Tibial artery (tissue), 4 donors: ENCODE measurements at regions not wholly inside any gene's neighbourhood (a gene's known extent, or its start where the extent isn't known, plus 50 kb on each side); places are given as distances from the start of the nearest gene placed in this dataset.

Source experiments
- DNase-seq, 2 donors: peaks; one replicate each; pipeline ENCODE4 v3.0.0-alpha.2; 2019
- H3K27ac ChIP-seq, 2 donors: fragments of 200-600 bp; sonication (generic) in 1 of 2; 1 replicate in 1 of 2; 2 replicates in 1 of 2; pipeline ENCODE4 v1.5.1; 2018 to 2019; ENCODE audit warnings: mild to moderate bottlenecking in 1 of 2
- H3K27me3 ChIP-seq, 2 donors: fragments of 200-600 bp; sonication (generic) in 1 of 2; one replicate each; pipeline versions ENCODE4 v1.5.1 to v1.6.0; 2016 to 2019
- H3K36me3 ChIP-seq, 3 donors: fragments of 200-600 bp; sonication (generic) in 2 of 3; one replicate each; pipeline ENCODE4 v1.5.1; 2016 to 2019; ENCODE audit warnings: mild to moderate bottlenecking in 2 of 3
- H3K4me1 ChIP-seq, 4 donors: fragments of 200-600 bp; sonication (generic) in 2 of 4; 1 replicate in 3 of 4; 2 replicates in 1 of 4; pipeline ENCODE4 v1.5.1; 2016 to 2019
- H3K4me3 ChIP-seq, 2 donors: fragments of 200-600 bp; sonication (generic) in 1 of 2; 1 replicate in 1 of 2; 2 replicates in 1 of 2; pipeline ENCODE4 v1.5.1; 2018 to 2019; ENCODE audit warnings: mild to moderate bottlenecking in 2 of 2
- H3K9me3 ChIP-seq, 3 donors: fragments of 200-600 bp; sonication (generic) in 1 of 3; one replicate each; pipeline ENCODE4 v1.5.1; 2016 to 2019
- intact Hi-C: fragments of 100-400 bp; cut with DNase I; formaldehyde crosslinking; loops from one replicate; pipeline ENCODE4 v1.15.0; 2023; ENCODE audit warnings: low total_unique reads
- TF ChIP-seq, protein P1 (sequence below), 2 experiments: fragments of 200-600 bp in 1 of 2; fragments of 450-650 bp in 1 of 2; IDR thresholded peaks; one replicate each; pipeline ENCODE4 v1.5.1; 2017 to 2019; ENCODE audit warnings: antibody characterized with exemption in 2 of 2, mild to moderate bottlenecking in 1 of 2, moderate library complexity in 1 of 2

DNA sequence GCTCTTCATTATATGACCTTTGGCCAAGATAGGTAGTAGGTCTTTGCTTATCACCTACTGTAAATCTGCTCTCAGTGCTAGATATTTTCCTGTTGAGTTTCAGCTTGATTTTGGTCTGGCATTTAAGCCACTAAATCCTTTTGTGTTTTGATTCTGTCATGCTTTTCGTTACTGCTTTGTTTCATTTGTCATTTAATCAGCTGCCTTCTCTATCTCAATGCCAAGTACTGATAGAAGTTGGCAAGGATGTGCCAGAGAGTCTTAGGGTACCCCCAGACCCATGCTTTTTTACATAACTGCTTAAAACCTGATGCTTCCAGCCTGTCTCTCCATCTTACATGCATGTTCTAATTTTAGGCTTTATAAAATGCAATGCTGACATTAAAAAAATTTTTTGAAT is 300.1 kb upstream of the SASH1 start:
- H3K36me3 ChIP-seq, result no peaks in the 10 kb centered on the region
- no peak overlapping the region for H3K27ac ChIP-seq
- no peaks in the 10 kb centered on the region for H3K27me3 ChIP-seq
- no peaks in the 10 kb centered on the region for H3K4me1 ChIP-seq
- peaks cover 0 to 6% (median 0%) of the 10 kb centered on the region in 3 donors for H3K9me3 ChIP-seq
- H3K4me3 ChIP-seq, result no peak overlapping the region
- DNase-seq, result no peak
- TF ChIP-seq, protein P1, sequence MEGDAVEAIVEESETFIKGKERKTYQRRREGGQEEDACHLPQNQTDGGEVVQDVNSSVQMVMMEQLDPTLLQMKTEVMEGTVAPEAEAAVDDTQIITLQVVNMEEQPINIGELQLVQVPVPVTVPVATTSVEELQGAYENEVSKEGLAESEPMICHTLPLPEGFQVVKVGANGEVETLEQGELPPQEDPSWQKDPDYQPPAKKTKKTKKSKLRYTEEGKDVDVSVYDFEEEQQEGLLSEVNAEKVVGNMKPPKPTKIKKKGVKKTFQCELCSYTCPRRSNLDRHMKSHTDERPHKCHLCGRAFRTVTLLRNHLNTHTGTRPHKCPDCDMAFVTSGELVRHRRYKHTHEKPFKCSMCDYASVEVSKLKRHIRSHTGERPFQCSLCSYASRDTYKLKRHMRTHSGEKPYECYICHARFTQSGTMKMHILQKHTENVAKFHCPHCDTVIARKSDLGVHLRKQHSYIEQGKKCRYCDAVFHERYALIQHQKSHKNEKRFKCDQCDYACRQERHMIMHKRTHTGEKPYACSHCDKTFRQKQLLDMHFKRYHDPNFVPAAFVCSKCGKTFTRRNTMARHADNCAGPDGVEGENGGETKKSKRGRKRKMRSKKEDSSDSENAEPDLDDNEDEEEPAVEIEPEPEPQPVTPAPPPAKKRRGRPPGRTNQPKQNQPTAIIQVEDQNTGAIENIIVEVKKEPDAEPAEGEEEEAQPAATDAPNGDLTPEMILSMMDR (IDR thresholded peaks at IDR 0.05), result no peak
- intact Hi-C loops, result no loop called here

DNA sequence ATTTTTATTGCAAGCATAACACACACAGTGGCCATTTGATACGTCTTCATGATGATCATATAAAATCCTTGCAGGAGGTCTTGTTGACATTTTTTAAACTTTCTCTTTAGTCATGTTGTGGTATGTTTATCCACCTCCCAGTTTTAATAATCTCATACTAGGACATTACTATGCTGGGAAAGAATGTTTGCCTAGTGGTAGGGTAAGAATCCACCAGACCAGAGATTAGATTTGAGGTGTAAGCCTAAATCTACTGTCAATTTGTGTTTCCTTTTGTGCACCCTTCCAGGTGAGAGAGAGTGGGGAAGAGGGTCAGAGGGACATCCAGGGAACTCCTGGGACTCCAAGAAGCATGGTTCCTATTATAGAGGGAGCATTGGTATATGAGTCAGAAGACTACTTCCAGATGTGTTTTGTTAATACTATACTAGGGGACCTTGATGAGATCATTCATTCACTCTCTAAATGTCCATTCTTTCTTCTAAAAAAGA is 298.3 kb upstream of the SASH1 start:
- no peak overlapping the region for H3K4me3 ChIP-seq
- intact Hi-C loops, result no loop called here
- TF ChIP-seq, protein P1 (IDR thresholded peaks at IDR 0.05), result no peak
- H3K36me3 ChIP-seq, result no peaks in the 10 kb centered on the region
- no peaks in the 10 kb centered on the region for H3K27me3 ChIP-seq
- no peaks in the 10 kb centered on the region for H3K4me1 ChIP-seq
- H3K9me3 ChIP-seq, result peaks cover 0 to 9% (median 0%) of the 10 kb centered on the region in 3 donors
- no peak overlapping the region for H3K27ac ChIP-seq
- no peak for DNase-seq

DNA sequence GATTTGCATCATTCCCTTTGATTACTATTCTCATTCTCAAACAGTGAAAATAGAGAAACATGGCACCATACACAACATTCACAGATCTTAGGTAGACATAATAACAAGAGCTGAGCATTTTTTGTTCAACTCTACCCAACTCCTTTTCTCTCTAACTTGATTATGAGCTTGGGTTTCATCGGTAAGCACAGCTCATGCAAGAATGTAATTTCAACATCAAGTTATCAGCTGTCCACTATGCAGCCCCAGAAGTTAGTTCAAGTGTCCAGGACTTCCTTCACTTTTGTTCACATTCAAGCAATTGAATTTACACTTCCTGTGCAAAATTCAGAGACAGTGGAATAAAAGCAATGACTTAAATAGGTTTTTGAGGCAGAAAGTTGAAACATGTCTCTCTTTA is 297.7 kb upstream of the SASH1 start:
- Histone ChIP-seq H3K27ac (no peak overlapping the region), H3K36me3 (no peaks in the 10 kb centered on the region), H3K4me1 (no peaks in the 10 kb centered on the region), H3K9me3 (peaks cover 0 to 9% (median 0%) of the 10 kb centered on the region in 3 donors), H3K27me3 (no peaks in the 10 kb centered on the region), H3K4me3 (no peak overlapping the region)
- intact Hi-C loops, result no loop called here
- TF ChIP-seq, protein P1 (IDR thresholded peaks at IDR 0.05), result no peak
- no peak for DNase-seq

DNA sequence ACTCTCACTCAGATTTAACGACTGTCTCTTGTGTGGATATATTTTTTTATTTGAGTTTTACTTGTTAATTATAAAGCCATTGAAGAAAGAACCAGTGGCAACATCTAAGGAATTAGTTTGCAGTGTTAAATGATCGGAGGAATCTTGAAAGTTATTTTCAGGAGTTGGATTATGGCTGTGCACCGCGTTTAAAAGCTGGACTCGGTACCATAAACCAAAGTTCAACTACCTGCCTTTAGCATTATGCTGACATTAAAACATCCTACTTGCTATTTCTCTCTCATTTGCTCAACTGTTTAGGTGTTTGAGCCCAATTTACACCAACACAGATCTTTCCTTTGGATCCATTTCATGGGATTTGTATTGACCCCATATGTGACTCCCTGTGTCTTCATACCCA is 289.4 kb upstream of the SASH1 start:
- TF ChIP-seq, protein P1 (IDR thresholded peaks at IDR 0.05), result no peak
- no peak overlapping the region for H3K27ac ChIP-seq
- H3K4me3 ChIP-seq, result no peak overlapping the region
- peaks cover 0 to 7% (median 0%) of the 10 kb centered on the region in 3 donors for H3K9me3 ChIP-seq
- DNase-seq, result no peak
- H3K27me3 ChIP-seq, result no peaks in the 10 kb centered on the region
- no peaks in the 10 kb centered on the region for H3K4me1 ChIP-seq
- intact Hi-C loops, result no loop called here
- H3K36me3 ChIP-seq, result no peaks in the 10 kb centered on the region

DNA sequence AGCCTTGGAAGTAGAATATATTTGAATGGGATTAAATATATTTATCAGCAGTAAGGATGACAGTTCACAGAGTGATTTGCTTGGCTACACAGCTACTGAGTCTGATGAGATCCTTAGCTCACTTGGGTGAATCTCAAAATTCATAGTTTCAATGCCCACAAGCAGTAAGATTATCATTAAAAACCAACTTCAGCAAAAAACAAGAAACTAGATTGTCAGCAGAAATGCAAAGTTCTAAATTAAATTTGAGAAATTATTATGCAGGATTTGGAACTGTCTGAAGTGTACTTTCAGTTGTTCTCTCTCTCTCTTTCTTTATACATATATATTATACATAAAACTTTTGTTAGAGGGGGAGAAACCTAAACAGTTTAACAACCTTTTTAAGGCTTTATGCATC is 288.8 kb upstream of the SASH1 start:
- Histone ChIP-seq H3K4me1 (no peaks in the 10 kb centered on the region), H3K36me3 (no peaks in the 10 kb centered on the region), H3K27me3 (no peaks in the 10 kb centered on the region), H3K27ac (no peak overlapping the region), H3K4me3 (no peak overlapping the region), H3K9me3 (peaks cover 0 to 7% (median 0%) of the 10 kb centered on the region in 3 donors)
- DNase-seq, result no peak
- intact Hi-C loops, result no loop called here
- TF ChIP-seq, protein P1 (IDR thresholded peaks at IDR 0.05), result no peak

DNA sequence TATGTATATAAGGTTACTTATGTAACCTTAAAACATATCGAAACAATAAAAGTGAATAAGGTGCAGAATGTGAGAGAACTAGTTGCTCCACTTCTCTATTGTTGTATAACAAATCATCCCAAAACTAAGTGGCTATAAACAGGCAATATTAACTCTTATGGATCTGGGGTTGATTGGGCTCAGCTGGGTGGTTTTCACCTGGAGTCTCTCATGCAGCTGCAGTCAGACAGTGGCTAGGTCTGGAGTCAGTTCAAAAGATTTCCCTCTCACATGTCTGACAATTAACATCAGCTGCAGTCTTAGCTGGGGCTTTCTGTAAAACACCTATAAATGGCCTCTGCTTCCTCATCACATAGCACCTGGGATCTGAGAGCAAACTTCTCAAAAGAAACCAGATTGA is 288.4 kb upstream of the SASH1 start:
- H3K27ac ChIP-seq, result no peak overlapping the region
- TF ChIP-seq, protein P1 (IDR thresholded peaks at IDR 0.05), result no peak
- no peaks in the 10 kb centered on the region for H3K36me3 ChIP-seq
- no peak for DNase-seq
- no peaks in the 10 kb centered on the region for H3K27me3 ChIP-seq
- no peak overlapping the region for H3K4me3 ChIP-seq
- no peaks in the 10 kb centered on the region for H3K4me1 ChIP-seq
- intact Hi-C loops, result no loop called here
- H3K9me3 ChIP-seq, result peaks cover 0 to 7% (median 0%) of the 10 kb centered on the region in 3 donors
